IPS-20b (cell line): ENCODE measurements at regions not wholly inside any gene's neighbourhood (a gene's known extent, or its start where the extent isn't known, plus 50 kb on each side); places are given as distances from the start of the nearest gene placed in this dataset.

Experiments used
- H3K27ac ChIP-seq: one replicate; pipeline ENCODE4 v1.5.1; 2013; ENCODE audit warnings: low read length
- H3K27me3 ChIP-seq: 2 replicates; pipeline ENCODE4 v1.6.1; 2013; ENCODE audit warnings: mild to moderate bottlenecking, low read length, inconsistent platforms; ENCODE audit not compliant: insufficient read depth
- H3K36me3 ChIP-seq: 2 replicates; pipeline ENCODE4 v1.6.1; 2013; ENCODE audit warnings: low read depth, mild to moderate bottlenecking, inconsistent platforms, low read length, moderate library complexity; ENCODE audit not compliant: insufficient read depth
- H3K4me1 ChIP-seq: 2 replicates; pipeline ENCODE4 v1.6.1; 2013; ENCODE audit warnings: mild to moderate bottlenecking, control low read depth, inconsistent platforms, low read length, moderate library complexity; ENCODE audit not compliant: insufficient read depth
- H3K4me3 ChIP-seq: 2 replicates; pipeline ENCODE4 v1.5.1; 2013; ENCODE audit warnings: mild to moderate bottlenecking, low read length, inconsistent platforms
- H3K9ac ChIP-seq: 2 replicates; pipeline ENCODE4 v1.6.1; 2013; ENCODE audit warnings: low read depth, mild to moderate bottlenecking, inconsistent platforms, low read length, moderate library complexity
- H3K9me3 ChIP-seq: 2 replicates; pipeline ENCODE4 v1.6.1; 2013; ENCODE audit warnings: mild to moderate bottlenecking, low read depth, low read length, inconsistent platforms; ENCODE audit not compliant: insufficient read depth

DNA sequence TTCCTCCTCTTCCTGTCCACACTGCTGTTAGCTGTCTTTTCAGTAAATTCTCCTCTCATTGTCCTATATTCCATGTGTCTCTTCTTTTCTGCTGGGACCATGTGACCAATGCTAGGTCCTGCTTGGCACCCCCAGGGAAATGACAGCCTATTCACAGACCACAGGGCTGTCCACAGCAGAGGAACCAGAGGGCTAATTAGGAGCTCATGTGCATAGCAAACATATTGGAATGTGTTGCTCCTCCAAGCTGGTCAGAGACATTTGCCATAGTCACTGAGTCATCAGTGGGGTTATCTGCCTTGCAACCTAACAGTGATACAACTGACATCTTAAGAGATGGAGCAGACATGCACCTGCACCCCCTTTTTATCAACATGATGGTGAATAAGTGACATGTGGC, 67.9 kb upstream of the PUDP start:
- no peaks in the 10 kb centered on the region for H3K4me1 ChIP-seq
- no peaks in the 10 kb centered on the region for H3K27me3 ChIP-seq
- no peak overlapping the region for H3K9ac ChIP-seq
- no peaks in the 10 kb centered on the region for H3K36me3 ChIP-seq
- H3K9me3 ChIP-seq: no peaks in the 10 kb centered on the region
- no peak overlapping the region for H3K27ac ChIP-seq
- no peak overlapping the region for H3K4me3 ChIP-seq

- H3K27ac ChIP-seq: no peak overlapping the region
- no peak overlapping the region for H3K9ac ChIP-seq
- no peaks in the 10 kb centered on the region for H3K36me3 ChIP-seq
- H3K9me3 ChIP-seq: no peaks in the 10 kb centered on the region
- H3K4me3 ChIP-seq: no peak overlapping the region
- H3K4me1 ChIP-seq: no peaks in the 10 kb centered on the region
- no peaks in the 10 kb centered on the region for H3K27me3 ChIP-seq
Observed at GRCh38 chrX:7214251-7214650, 66.3 kb upstream of the PUDP start.

- Histone ChIP-seq H3K27ac (no peak overlapping the region), H3K36me3 (no peaks in the 10 kb centered on the region), H3K27me3 (no peaks in the 10 kb centered on the region), H3K9me3 (no peaks in the 10 kb centered on the region), H3K4me1 (no peaks in the 10 kb centered on the region), H3K9ac (no peak overlapping the region), H3K4me3 (no peak overlapping the region)
Observed at GRCh38 chrX:7205037-7205577, 57.2 kb upstream of the PUDP start.

- no peak overlapping the region for H3K27ac ChIP-seq
- no peak overlapping the region for H3K4me3 ChIP-seq
- H3K9ac ChIP-seq: no peak overlapping the region
- no peaks in the 10 kb centered on the region for H3K36me3 ChIP-seq
- no peaks in the 10 kb centered on the region for H3K27me3 ChIP-seq
- no peaks in the 10 kb centered on the region for H3K4me1 ChIP-seq
- H3K9me3 ChIP-seq: no peaks in the 10 kb centered on the region
Observed at GRCh38 chrX:7204619-7205018, 56.7 kb upstream of the PUDP start.

GRCh38 chrX:7202206-7202605, 54.3 kb upstream of the PUDP start:
- H3K4me1 ChIP-seq: no peaks in the 10 kb centered on the region
- no peaks in the 10 kb centered on the region for H3K36me3 ChIP-seq
- H3K27ac ChIP-seq: no peak overlapping the region
- H3K27me3 ChIP-seq: no peaks in the 10 kb centered on the region
- H3K9ac ChIP-seq: no peak overlapping the region
- H3K9me3 ChIP-seq: no peaks in the 10 kb centered on the region
- no peak overlapping the region for H3K4me3 ChIP-seq

GRCh38 chrX:7201496-7201895, 53.5 kb upstream of the PUDP start:
- Histone ChIP-seq H3K4me3 (no peak overlapping the region), H3K9me3 (no peaks in the 10 kb centered on the region), H3K9ac (no peak overlapping the region), H3K27me3 (no peaks in the 10 kb centered on the region), H3K27ac (no peak overlapping the region), H3K36me3 (no peaks in the 10 kb centered on the region), H3K4me1 (no peaks in the 10 kb centered on the region)

DNA sequence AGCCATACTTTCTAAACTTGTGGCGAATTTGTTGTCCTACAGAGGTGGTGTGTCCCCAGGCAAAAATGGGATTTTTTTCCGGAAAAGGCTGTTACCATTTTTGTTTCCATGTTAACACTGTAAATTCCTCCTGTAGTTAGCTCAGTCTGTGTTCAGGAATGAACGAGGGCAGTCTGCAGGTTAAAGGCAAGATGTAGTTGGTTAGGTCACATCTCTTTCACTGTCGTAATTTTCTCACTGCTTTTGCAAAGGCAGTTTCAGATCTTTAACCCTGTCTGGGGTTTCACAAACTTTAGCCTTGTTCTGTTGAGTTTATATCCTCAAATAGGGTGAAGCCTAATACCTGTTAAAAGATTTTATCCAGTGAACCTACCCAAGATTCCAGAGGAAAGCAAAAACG, 50.5 kb upstream of the PUDP start:
- no peak overlapping the region for H3K27ac ChIP-seq
- H3K9me3 ChIP-seq: no peaks in the 10 kb centered on the region
- no peaks in the 10 kb centered on the region for H3K36me3 ChIP-seq
- H3K4me3 ChIP-seq: no peak overlapping the region
- peaks cover 3% of the 10 kb centered on the region; the same call in 1 of the 2 replicates for H3K4me1 ChIP-seq
- H3K9ac ChIP-seq: no peak overlapping the region
- H3K27me3 ChIP-seq: no peaks in the 10 kb centered on the region
